SH-SY5Y (cell line): ENCODE measurements at regions not wholly inside any gene's neighbourhood (a gene's known extent, or its start where the extent isn't known, plus 50 kb on each side); places are given as distances from the start of the nearest gene placed in this dataset.

Experiments used
- GATA2 ChIP-seq: IDR thresholded peaks from 2 replicates; pipeline ENCODE4 v1.6.1; 2011; ENCODE audit warnings: mild to moderate bottlenecking, low read depth, low read length
- GATA3 ChIP-seq: IDR thresholded peaks from 2 replicates; pipeline ENCODE4 v1.6.1; 2011; ENCODE audit warnings: low read depth, mild to moderate bottlenecking, low read length, moderate library complexity

GRCh38 chrX:40373641-40374040 is 207.1 kb upstream of the ATP6AP2 start:
- TF ChIP-seq GATA2 (no peak), GATA3 (no peak)
